ENCODE measurements at regions not wholly inside any gene's neighbourhood (a gene's known extent, or its start where the extent isn't known, plus 50 kb on each side); places are given as distances from the start of the nearest gene placed in this dataset.
"Not testable (repeated sequence)": the region's sequence is repeated elsewhere in the genome, so short reads cannot be mapped to it uniquely, and the experiment has no call there.

DNA sequence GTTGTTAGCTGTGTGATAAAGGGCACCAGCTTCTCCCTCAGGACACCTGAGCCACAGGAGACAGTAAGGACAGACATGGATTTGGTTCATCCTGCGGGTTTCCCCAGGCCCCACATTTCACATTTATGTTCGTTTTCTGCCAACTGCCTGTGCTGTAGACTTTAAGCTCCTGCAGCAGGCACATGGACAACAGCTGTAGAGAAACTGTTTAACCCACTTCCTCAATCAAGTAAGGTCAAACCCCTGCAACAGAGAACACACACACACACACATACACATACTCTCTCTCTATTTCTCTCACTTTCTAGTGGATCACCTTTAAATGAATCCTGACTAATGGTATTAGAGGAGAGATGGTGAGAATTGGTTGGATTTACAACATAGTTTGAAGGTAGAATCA lies 90.7 kb downstream of the C11orf87 start:
- Mint-ChIP-seq H3K9me3 (ENCODE audit: unreplicated experiment) (no peaks in the 10 kb centered on the region), H3K27ac (ENCODE audit: unreplicated experiment) (peak overlapping the region; percentile 7), H3K4me3 (ENCODE audit: unreplicated experiment) (no peak overlapping the region), H3K27me3 (ENCODE audit: unreplicated experiment) (peaks cover 1% of the 10 kb centered on the region), H3K36me3 (ENCODE audit: low read depth, unreplicated experiment) (no peaks in the 10 kb centered on the region), H3K4me1 (ENCODE audit: unreplicated experiment) (peaks cover 5% of the 10 kb centered on the region)
- no peak for TF ChIP-seq CTCF (IDR thresholded peaks at IDR 0.05; ENCODE audit: unreplicated experiment)
- DNase-seq (ENCODE audit: low spot score) = no peak

GRCh38 chr11:109514313-109515018 lies 92.5 kb downstream of the C11orf87 start:
- no peak for DNase-seq (ENCODE audit: low spot score)
- Mint-ChIP-seq H3K27me3 (ENCODE audit: unreplicated experiment) (peaks cover 1% of the 10 kb centered on the region), H3K4me3 (ENCODE audit: unreplicated experiment) (no peak overlapping the region), H3K36me3 (ENCODE audit: low read depth, unreplicated experiment) (no peaks in the 10 kb centered on the region), H3K4me1 (ENCODE audit: unreplicated experiment) (no peaks in the 10 kb centered on the region), H3K9me3 (ENCODE audit: unreplicated experiment) (no peaks in the 10 kb centered on the region), H3K27ac (ENCODE audit: unreplicated experiment) (no peak overlapping the region)
- no peak for TF ChIP-seq CTCF (IDR thresholded peaks at IDR 0.05; ENCODE audit: unreplicated experiment)

- DNase-seq (ENCODE audit: low spot score) = no peak
- TF ChIP-seq CTCF (IDR thresholded peaks at IDR 0.05; ENCODE audit: unreplicated experiment) = no peak
- H3K4me3 Mint-ChIP-seq (ENCODE audit: unreplicated experiment) = no peak overlapping the region
- no peaks in the 10 kb centered on the region for H3K27me3 Mint-ChIP-seq (ENCODE audit: unreplicated experiment)
- no peak overlapping the region for H3K27ac Mint-ChIP-seq (ENCODE audit: unreplicated experiment)
- H3K4me1 Mint-ChIP-seq (ENCODE audit: unreplicated experiment) = no peaks in the 10 kb centered on the region
- no peaks in the 10 kb centered on the region for H3K9me3 Mint-ChIP-seq (ENCODE audit: unreplicated experiment)
- H3K36me3 Mint-ChIP-seq (ENCODE audit: low read depth, unreplicated experiment) = no peaks in the 10 kb centered on the region
Observed at GRCh38 chr11:109519253-109519652, 97.3 kb downstream of the C11orf87 start.

DNA sequence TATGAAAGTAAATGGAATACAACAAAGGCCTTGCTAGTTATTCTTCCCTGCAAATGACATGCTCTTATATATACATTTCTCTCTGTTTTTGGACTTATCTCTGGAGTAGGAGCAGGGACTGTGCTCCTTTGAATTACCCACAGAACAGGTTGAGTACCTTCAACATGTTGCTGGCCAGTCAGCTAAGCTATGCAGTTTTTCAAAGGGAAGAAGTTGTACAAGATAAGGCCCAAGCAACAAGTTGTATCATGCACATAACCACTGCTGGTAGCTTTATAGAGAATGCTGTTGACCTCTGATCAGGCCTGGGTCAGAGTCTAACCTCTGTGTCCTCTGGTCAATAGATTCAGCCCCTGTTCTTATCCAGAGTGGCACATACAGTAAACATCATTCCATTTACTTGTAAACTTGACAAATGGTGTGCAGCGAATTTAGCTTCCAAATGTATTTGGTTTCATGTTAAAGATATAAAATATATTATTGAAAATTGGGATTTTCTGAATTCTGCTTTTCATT lies 99.6 kb downstream of the C11orf87 start:
- no peaks in the 10 kb centered on the region for H3K27me3 Mint-ChIP-seq (ENCODE audit: unreplicated experiment)
- no peak overlapping the region for H3K4me3 Mint-ChIP-seq (ENCODE audit: unreplicated experiment)
- no peaks in the 10 kb centered on the region for H3K4me1 Mint-ChIP-seq (ENCODE audit: unreplicated experiment)
- no peaks in the 10 kb centered on the region for H3K9me3 Mint-ChIP-seq (ENCODE audit: unreplicated experiment)
- H3K36me3 Mint-ChIP-seq (ENCODE audit: low read depth, unreplicated experiment) = no peaks in the 10 kb centered on the region
- no peak for DNase-seq (ENCODE audit: low spot score)
- no peak for TF ChIP-seq CTCF (IDR thresholded peaks at IDR 0.05; ENCODE audit: unreplicated experiment)
- no peak overlapping the region for H3K27ac Mint-ChIP-seq (ENCODE audit: unreplicated experiment)

- no peaks in the 10 kb centered on the region for H3K27me3 Mint-ChIP-seq (ENCODE audit: unreplicated experiment)
- no peak for TF ChIP-seq CTCF (IDR thresholded peaks at IDR 0.05; ENCODE audit: unreplicated experiment)
- no peak for DNase-seq (ENCODE audit: low spot score)
- H3K9me3 Mint-ChIP-seq (ENCODE audit: unreplicated experiment) = no peaks in the 10 kb centered on the region
- no peak overlapping the region for H3K4me3 Mint-ChIP-seq (ENCODE audit: unreplicated experiment)
- H3K36me3 Mint-ChIP-seq (ENCODE audit: low read depth, unreplicated experiment) = no peaks in the 10 kb centered on the region
- H3K27ac Mint-ChIP-seq (ENCODE audit: unreplicated experiment) = no peak overlapping the region
- H3K4me1 Mint-ChIP-seq (ENCODE audit: unreplicated experiment) = no peaks in the 10 kb centered on the region
Observed at GRCh38 chr11:109522116-109522755, 100.2 kb downstream of the C11orf87 start.

- H3K27me3 Mint-ChIP-seq (ENCODE audit: unreplicated experiment); H3K36me3 Mint-ChIP-seq (ENCODE audit: low read depth, unreplicated experiment); H3K4me1 Mint-ChIP-seq (ENCODE audit: unreplicated experiment); DNase-seq (ENCODE audit: low spot score); H3K4me3 Mint-ChIP-seq (ENCODE audit: unreplicated experiment); H3K9me3 Mint-ChIP-seq (ENCODE audit: unreplicated experiment); H3K27ac Mint-ChIP-seq (ENCODE audit: unreplicated experiment): not testable (repeated sequence)
Observed at GRCh38 chr11:109525636-109526035, 103.6 kb downstream of the C11orf87 start.
